Duodenal mucosa (tissue), 2 donors: ENCODE measurements at regions not wholly inside any gene's neighbourhood (a gene's known extent, or its start where the extent isn't known, plus 50 kb on each side); places are given as distances from the start of the nearest gene placed in this dataset.
"Not testable (repeated sequence)": the region's sequence is repeated elsewhere in the genome, so short reads cannot be mapped to it uniquely, and the experiment has no call there.

ENCODE experiments used
- H3K27ac ChIP-seq: one replicate; pipeline ENCODE4 v1.7.0; 2013; ENCODE audit warnings: low read depth, low read length
- H3K27me3 ChIP-seq, 2 donors: one replicate each; pipeline ENCODE4 v1.7.0; 2013; ENCODE audit warnings: low read length in 2 of 2, control low read depth in 1 of 2; ENCODE audit not compliant: insufficient read depth in 2 of 2, control insufficient read depth in 1 of 2
- H3K36me3 ChIP-seq, 2 donors: one replicate each; pipeline ENCODE4 v1.7.0; 2013; ENCODE audit warnings: low read length in 2 of 2, control low read depth in 1 of 2; ENCODE audit not compliant: insufficient read depth in 2 of 2, control insufficient read depth in 1 of 2
- H3K4me1 ChIP-seq, 2 donors: one replicate each; pipeline ENCODE4 v1.7.0; 2013; ENCODE audit warnings: low read length in 2 of 2, control low read depth in 1 of 2; ENCODE audit not compliant: insufficient read depth in 2 of 2, control insufficient read depth in 1 of 2
- H3K4me3 ChIP-seq, 2 donors: one replicate each; pipeline ENCODE4 v1.7.0; 2013; ENCODE audit warnings: low read length in 2 of 2, low read depth in 1 of 2
- H3K9ac ChIP-seq, 2 donors: one replicate each; pipeline ENCODE4 v1.7.0; 2013; ENCODE audit warnings: low read length in 2 of 2, low read depth in 1 of 2
- H3K9me3 ChIP-seq, 2 donors: one replicate each; pipeline ENCODE4 v1.7.0; 2013; ENCODE audit warnings: low read length in 2 of 2, control low read depth in 1 of 2; ENCODE audit not compliant: control insufficient read depth in 1 of 2

DNA sequence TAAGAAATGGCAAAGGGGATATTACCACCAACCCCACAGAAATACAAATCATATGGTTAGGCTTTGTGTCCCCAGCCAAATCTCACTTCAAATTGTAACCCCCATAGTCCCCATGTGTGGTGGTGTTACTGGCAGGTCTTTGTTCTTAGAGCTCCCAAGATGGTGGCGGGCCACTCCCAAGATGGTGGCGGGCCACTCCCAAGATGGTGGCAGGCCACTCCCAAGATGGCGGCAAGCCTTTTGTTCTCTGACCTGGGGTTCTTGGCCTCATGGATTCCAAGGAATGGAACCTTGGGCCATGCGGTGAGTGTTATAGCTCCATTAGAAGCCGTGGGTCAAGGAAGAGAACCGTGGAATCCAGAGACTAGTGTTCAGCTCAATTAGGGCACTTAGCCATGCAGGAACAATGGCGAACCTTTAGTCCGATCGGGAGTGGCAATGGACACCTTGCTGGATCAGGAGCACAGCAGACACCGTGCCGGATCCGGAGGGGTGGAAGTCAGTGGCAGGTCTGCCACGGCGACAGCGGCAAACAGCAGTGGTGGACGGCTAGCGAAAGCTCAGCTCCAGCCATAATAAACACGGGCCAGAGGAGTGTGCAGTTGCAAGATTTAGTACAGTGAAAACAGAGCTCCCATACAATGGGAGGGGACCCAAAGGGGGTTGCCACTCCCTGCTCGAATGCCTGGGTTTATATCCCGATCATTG lies 949.9 kb upstream of the NCAM2 start:
- not testable (repeated sequence) for H3K9ac ChIP-seq, H3K27ac ChIP-seq, H3K9me3 ChIP-seq, H3K4me3 ChIP-seq, H3K27me3 ChIP-seq, H3K36me3 ChIP-seq, H3K4me1 ChIP-seq

DNA sequence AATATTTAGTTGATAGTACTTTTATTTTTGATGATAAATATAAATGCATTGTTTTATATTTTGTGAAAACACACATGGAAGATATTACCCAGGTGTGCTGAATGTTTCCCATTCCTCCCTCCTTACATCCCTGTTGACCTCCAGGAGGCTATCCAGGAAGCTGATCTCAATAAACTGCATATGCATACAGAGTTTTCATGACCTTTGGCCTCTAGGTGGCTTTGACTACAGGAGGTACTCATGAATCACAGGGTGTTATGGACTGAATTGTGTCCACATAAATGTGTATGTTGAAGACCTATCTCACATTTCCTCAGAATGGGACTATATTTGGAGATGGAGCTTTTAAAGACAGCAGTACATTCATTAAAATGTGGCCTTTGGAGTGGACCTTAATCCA lies 914.9 kb upstream of the NCAM2 start:
- Histone ChIP-seq H3K27ac (no peak overlapping the region), H3K9me3 (peaks cover 2 to 8% of the 10 kb centered on the region in 2 donors), H3K4me1 (no peaks in the 10 kb centered on the region), H3K9ac (no peak overlapping the region), H3K36me3 (no peaks in the 10 kb centered on the region), H3K27me3 (no peaks in the 10 kb centered on the region), H3K4me3 (no peak overlapping the region)

GRCh38 chr21:20083925-20084324 lies 914.3 kb upstream of the NCAM2 start:
- peaks cover 0 to 7% of the 10 kb centered on the region in 2 donors for H3K9me3 ChIP-seq
- no peak overlapping the region for H3K4me3 ChIP-seq
- H3K27ac ChIP-seq, result no peak overlapping the region
- no peak overlapping the region for H3K9ac ChIP-seq
- H3K36me3 ChIP-seq, result no peaks in the 10 kb centered on the region
- H3K4me1 ChIP-seq, result no peaks in the 10 kb centered on the region
- H3K27me3 ChIP-seq, result no peaks in the 10 kb centered on the region

- H3K27me3 ChIP-seq, result no peaks in the 10 kb centered on the region
- H3K27ac ChIP-seq, result no peak overlapping the region
- no peaks in the 10 kb centered on the region for H3K4me1 ChIP-seq
- H3K36me3 ChIP-seq, result no peaks in the 10 kb centered on the region
- H3K4me3 ChIP-seq, result no peak overlapping the region
- H3K9ac ChIP-seq, result no peak overlapping the region
- H3K9me3 ChIP-seq, result peaks cover 3 to 16% of the 10 kb centered on the region in 2 donors
Observed at GRCh38 chr21:20086508-20086907, 911.7 kb upstream of the NCAM2 start.

DNA sequence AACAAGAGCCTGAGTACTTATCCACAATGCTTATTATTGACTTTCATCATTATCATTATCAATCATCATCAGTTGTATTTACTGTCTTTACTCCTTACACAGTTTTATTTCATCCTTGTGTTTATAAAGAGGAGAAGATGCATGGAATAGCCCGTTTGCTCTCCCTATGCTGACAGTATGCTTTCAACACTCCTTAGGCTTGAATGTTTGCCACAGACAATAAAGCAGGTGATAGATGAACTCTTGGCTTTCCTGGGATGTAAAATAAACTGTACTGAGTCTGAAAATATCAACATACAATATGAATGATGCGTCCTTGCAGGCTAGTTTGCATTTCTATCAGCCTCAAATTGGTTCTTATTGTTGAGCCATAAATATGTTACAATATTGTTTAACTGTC lies 891.8 kb upstream of the NCAM2 start:
- Histone ChIP-seq H3K4me1 (no peaks in the 10 kb centered on the region), H3K4me3 (no peak overlapping the region), H3K9me3 (peaks cover 0 to 4% of the 10 kb centered on the region in 2 donors), H3K9ac (no peak overlapping the region), H3K36me3 (no peaks in the 10 kb centered on the region), H3K27ac (no peak overlapping the region), H3K27me3 (no peaks in the 10 kb centered on the region)

- Histone ChIP-seq H3K36me3 (no peaks in the 10 kb centered on the region), H3K27me3 (no peaks in the 10 kb centered on the region), H3K4me3 (no peak overlapping the region), H3K9me3 (peaks cover 0 to 4% of the 10 kb centered on the region in 2 donors), H3K27ac (no peak overlapping the region), H3K4me1 (no peaks in the 10 kb centered on the region), H3K9ac (no peak overlapping the region)
Observed at GRCh38 chr21:20108016-20108415, 890.2 kb upstream of the NCAM2 start.

GRCh38 chr21:20108976-20109540 lies 889.2 kb upstream of the NCAM2 start:
- Histone ChIP-seq H3K9ac (no peak overlapping the region), H3K27ac (no peak overlapping the region), H3K9me3 (peaks cover 0 to 10% of the 10 kb centered on the region in 2 donors), H3K36me3 (no peaks in the 10 kb centered on the region), H3K4me1 (no peaks in the 10 kb centered on the region), H3K4me3 (no peak overlapping the region), H3K27me3 (no peaks in the 10 kb centered on the region)

- H3K9me3 ChIP-seq, result peaks cover 0 to 10% of the 10 kb centered on the region in 2 donors
- no peaks in the 10 kb centered on the region for H3K36me3 ChIP-seq
- no peaks in the 10 kb centered on the region for H3K27me3 ChIP-seq
- no peak overlapping the region for H3K27ac ChIP-seq
- no peak overlapping the region for H3K4me3 ChIP-seq
- H3K9ac ChIP-seq, result no peak overlapping the region
- H3K4me1 ChIP-seq, result no peaks in the 10 kb centered on the region
Observed at GRCh38 chr21:20110368-20110767, 887.8 kb upstream of the NCAM2 start.

DNA sequence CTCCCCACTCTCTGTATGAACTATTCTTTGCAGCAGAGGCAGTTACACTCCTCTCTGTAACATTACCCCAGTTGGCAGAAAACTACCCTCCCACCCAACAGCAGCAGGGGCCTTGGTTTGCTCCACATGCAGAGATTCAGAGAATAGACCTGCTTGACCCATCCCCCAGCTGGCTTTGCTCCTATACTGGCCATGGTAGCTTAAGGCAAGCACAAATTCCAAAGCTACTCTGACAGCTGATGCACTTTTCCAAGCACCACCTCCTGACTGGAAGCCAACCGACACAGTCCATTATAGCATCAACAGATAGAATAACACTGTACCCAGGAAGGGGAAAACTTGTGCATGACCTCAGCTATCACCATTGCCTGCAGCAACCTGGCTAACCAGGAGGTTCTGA lies 846.5 kb upstream of the NCAM2 start:
- Histone ChIP-seq H3K4me1 (no peaks in the 10 kb centered on the region), H3K9ac (no peak overlapping the region), H3K27ac (no peak overlapping the region), H3K4me3 (no peak overlapping the region), H3K36me3 (no peaks in the 10 kb centered on the region), H3K27me3 (no peaks in the 10 kb centered on the region), H3K9me3 (peaks cover 13 to 17% of the 10 kb centered on the region in 2 donors)

- peaks cover 0 to 17% of the 10 kb centered on the region in 2 donors for H3K9me3 ChIP-seq
- no peaks in the 10 kb centered on the region for H3K27me3 ChIP-seq
- H3K27ac ChIP-seq, result no peak overlapping the region
- H3K36me3 ChIP-seq, result no peaks in the 10 kb centered on the region
- H3K4me3 ChIP-seq, result no peak overlapping the region
- no peak overlapping the region for H3K9ac ChIP-seq
- H3K4me1 ChIP-seq, result no peaks in the 10 kb centered on the region
Observed at GRCh38 chr21:20163167-20163566, 835.0 kb upstream of the NCAM2 start.
